Ammon's horn (tissue), 1 donor: ENCODE measurements at regions not wholly inside any gene's neighbourhood (a gene's known extent, or its start where the extent isn't known, plus 50 kb on each side); places are given as distances from the start of the nearest gene placed in this dataset.
"Not testable (repeated sequence)": the region's sequence is repeated elsewhere in the genome, so short reads cannot be mapped to it uniquely, and the experiment has no call there.

ENCODE experiments used
- DNase-seq: peaks from one replicate; pipeline ENCODE4 v3.0.0-alpha.2; 2016; ENCODE audit warnings: low spot score

- peak; percentile 17 for DNase-seq
Measured at GRCh38 chr15:94844538-94845389, 613.4 kb downstream of the MCTP2 start.

- DNase-seq: no peak
Measured at GRCh38 chr15:94845390-94845716, 614.0 kb downstream of the MCTP2 start.

- DNase-seq: no peak
Measured at GRCh38 chr15:94847325-94847724, 616.0 kb downstream of the MCTP2 start.

GRCh38 chr15:94848054-94848453 is 616.7 kb downstream of the MCTP2 start:
- DNase-seq: no peak

- DNase-seq: no peak
Measured at GRCh38 chr15:94855018-94855408, 623.7 kb downstream of the MCTP2 start.

- DNase-seq: no peak
Measured at GRCh38 chr15:94855409-94856266, 624.3 kb downstream of the MCTP2 start.

GRCh38 chr15:94856267-94856854 is 625.0 kb downstream of the MCTP2 start:
- no peak for DNase-seq

GRCh38 chr15:94857466-94857865 is 626.1 kb downstream of the MCTP2 start:
- DNase-seq: no peak

GRCh38 chr15:94858011-94858410 is 626.6 kb downstream of the MCTP2 start:
- DNase-seq: no peak

- DNase-seq: no peak
Measured at GRCh38 chr15:94858449-94858848, 627.1 kb downstream of the MCTP2 start.

GRCh38 chr15:94858920-94859319 is 627.6 kb downstream of the MCTP2 start:
- DNase-seq: no peak

- no peak for DNase-seq
Measured at GRCh38 chr15:94864600-94864999, 633.2 kb downstream of the MCTP2 start.

- DNase-seq: not testable (repeated sequence)
Measured at GRCh38 chr15:94868265-94868664, 636.9 kb downstream of the MCTP2 start.

- DNase-seq: no peak
Measured at GRCh38 chr15:94875550-94875949, 644.2 kb downstream of the MCTP2 start.

- DNase-seq: no peak
Measured at GRCh38 chr15:94877833-94878232, 646.5 kb downstream of the MCTP2 start.

- DNase-seq: no peak
Measured at GRCh38 chr15:94882071-94882712, 650.8 kb downstream of the MCTP2 start.

GRCh38 chr15:94887391-94887790 is 656.0 kb downstream of the MCTP2 start:
- no peak for DNase-seq

GRCh38 chr15:94889153-94889552 is 657.8 kb downstream of the MCTP2 start:
- no peak for DNase-seq

- DNase-seq: peak; percentile 17
Measured at GRCh38 chr15:94893091-94893490, 661.7 kb downstream of the MCTP2 start.

GRCh38 chr15:94894056-94894455 is 662.7 kb downstream of the MCTP2 start:
- DNase-seq: no peak

- DNase-seq: no peak
Measured at GRCh38 chr15:94909510-94909909, 678.1 kb downstream of the MCTP2 start.

- DNase-seq: peak; percentile 34
Measured at GRCh38 chr15:94910166-94910565, 678.8 kb downstream of the MCTP2 start.
